ENCODE measurements at regions not wholly inside any gene's neighbourhood (a gene's known extent, or its start where the extent isn't known, plus 50 kb on each side); places are given as distances from the start of the nearest gene placed in this dataset.

- no peak for TF ChIP-seq ZIK1 (CRISPR knock-in tag; IDR thresholded peaks at IDR 0.05; ENCODE audit: borderline replicate concordance, low read depth)
- TF ChIP-seq EZH2 (conservative IDR thresholded peaks at IDR 0.05; ENCODE audit: low read depth, low read length), result no peak
- TF ChIP-seq DNMT3B (CRISPR knock-in tag; conservative IDR thresholded peaks at IDR 0.05), result no peak
Measured at GRCh38 chr6:164200071-164200470, 785.6 kb downstream of the QKI start (continued).

GRCh38 chr6:164195942-164196281 is 781.4 kb downstream of the QKI start:
- intact Hi-C loops (cut with micrococcal nuclease; ENCODE audit: unreplicated experiment) (no loop called here), in situ Hi-C loops (cut with HindIII; ENCODE audit: extremely low pct_ligation_motif_present, low pct_unique_long_range_greater_than_20kb) (no loop called here)
- H3K36me3 ChIP-seq (replicated peaks in 1 of 2; ENCODE audit: control insufficient read depth in 1 of 2, insufficient read depth in 2 of 2, low read length in 2 of 2), result no peaks in the 10 kb centered on the region
- no peak overlapping the region for H3K9ac ChIP-seq (ENCODE audit: insufficient read depth, low read depth, low read length)
- no peaks in the 10 kb centered on the region for H3K4me1 ChIP-seq (ENCODE audit: insufficient read depth, low read length)
- DNase-seq (ENCODE audit: low spot score), result no peak
- no peaks in the 10 kb centered on the region for H3K79me2 ChIP-seq (ENCODE audit: insufficient read depth, low read length)
- no peak for TF ChIP-seq ZBTB40 (IDR thresholded peaks at IDR 0.05)
- TF ChIP-seq ZBTB40 (CRISPR knock-in tag; IDR thresholded peaks at IDR 0.05), result no peak
- no peak for TF ChIP-seq BRCA1 (CRISPR knock-in tag; IDR thresholded peaks at IDR 0.05)
- TF ChIP-seq SMC3 (IDR thresholded peaks at IDR 0.05; ENCODE audit: low read length), result no peak
- no peak for TF ChIP-seq YEATS4 (CRISPR knock-in tag; IDR thresholded peaks at IDR 0.05; ENCODE audit: borderline replicate concordance)
- no peak for TF ChIP-seq ZNF367 (CRISPR knock-in tag; IDR thresholded peaks at IDR 0.05; ENCODE audit: borderline replicate concordance)
- TF ChIP-seq FUBP1 (CRISPR knock-in tag; IDR thresholded peaks at IDR 0.05; ENCODE audit: borderline replicate concordance), result no peak
- ChIA-PET POLR2A (no interaction called here), CTCF (ENCODE audit: low intra/inter-chr PET ratio, low total read pairs) (no interaction called here)
- H3K4me2 ChIP-seq (ENCODE audit: low read depth, low read length), result no peak overlapping the region
- BruUV-seq (replicated peaks), result no TSS peak
- no peak overlapping the region for H3K4me3 ChIP-seq (replicated peaks in 1 of 3; ENCODE audit: insufficient read depth in 1 of 3, low read depth in 2 of 3, low read length in 3 of 3)
- no peaks in the 10 kb centered on the region for H3K27me3 ChIP-seq (ENCODE audit: control insufficient read depth in 1 of 2, insufficient read depth in 2 of 2, low read length in 2 of 2)
- no peak for FAIRE-seq
- WGBS (ENCODE audit: low lambda C conversion rate), result 24% methylated on average over 1 of the region's 1 CpG
- no peaks in the 10 kb centered on the region for H4K20me1 ChIP-seq (ENCODE audit: insufficient read depth, low read length)
- H2AFZ ChIP-seq (ENCODE audit: low read length), result no peak overlapping the region
- peaks cover 4% of the 10 kb centered on the region for H3K9me3 ChIP-seq (ENCODE audit: low read length)
- no peak for ATAC-seq
- no peak overlapping the region for H3K27ac ChIP-seq (ENCODE audit: extremely low read length, insufficient read depth, low read length)

Measured in HepG2 (cell line).